Adrenal gland (tissue), 5 donors: ENCODE measurements at regions not wholly inside any gene's neighbourhood (a gene's known extent, or its start where the extent isn't known, plus 50 kb on each side); places are given as distances from the start of the nearest gene placed in this dataset.

Experiments
- POLR2A ChIP-seq, 2 donors: fragments of 450-650 bp; IDR thresholded peaks; one replicate each; pipeline ENCODE4 v1.6.1; 2017; ENCODE audit warnings: antibody characterized with exemption in 2 of 2, mild to moderate bottlenecking in 2 of 2, moderate library complexity in 1 of 2
- TF ChIP-seq, protein P1 (sequence below), 6 experiments: fragments of 450-650 bp in 4 of 6; fragments of 200-600 bp in 2 of 6; sonication (generic) in 1 of 6; IDR thresholded peaks; 1 replicate in 5 of 6; 2 replicates in 1 of 6; pipeline versions ENCODE4 v1.5.1 to v1.8.0; 2016 to 2021; ENCODE audit warnings: antibody characterized with exemption in 6 of 6, mild to moderate bottlenecking in 2 of 6, moderate library complexity in 1 of 6
- donor health status: DM: no; HTN: no; CAD: no.

DNA sequence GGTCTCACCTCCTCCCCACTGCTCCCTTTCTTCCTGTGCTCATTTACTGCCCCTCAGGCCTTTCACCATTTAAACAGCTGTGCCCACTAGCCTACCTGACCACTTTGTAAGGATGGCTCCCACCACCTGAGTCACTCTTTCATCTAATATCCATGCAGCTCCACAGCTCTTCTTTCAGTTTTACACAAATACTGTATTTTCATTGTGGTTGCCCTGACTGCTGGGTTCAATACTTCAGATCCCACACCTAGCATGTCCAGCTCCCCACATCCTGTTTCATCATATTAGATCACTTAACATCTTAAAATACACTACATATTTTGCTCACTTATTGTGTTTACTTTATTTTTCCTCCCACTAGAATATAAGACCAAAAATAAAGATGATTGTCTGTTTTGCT, 1110.6 kb downstream of the TSN start:
- TF ChIP-seq, protein P1, sequence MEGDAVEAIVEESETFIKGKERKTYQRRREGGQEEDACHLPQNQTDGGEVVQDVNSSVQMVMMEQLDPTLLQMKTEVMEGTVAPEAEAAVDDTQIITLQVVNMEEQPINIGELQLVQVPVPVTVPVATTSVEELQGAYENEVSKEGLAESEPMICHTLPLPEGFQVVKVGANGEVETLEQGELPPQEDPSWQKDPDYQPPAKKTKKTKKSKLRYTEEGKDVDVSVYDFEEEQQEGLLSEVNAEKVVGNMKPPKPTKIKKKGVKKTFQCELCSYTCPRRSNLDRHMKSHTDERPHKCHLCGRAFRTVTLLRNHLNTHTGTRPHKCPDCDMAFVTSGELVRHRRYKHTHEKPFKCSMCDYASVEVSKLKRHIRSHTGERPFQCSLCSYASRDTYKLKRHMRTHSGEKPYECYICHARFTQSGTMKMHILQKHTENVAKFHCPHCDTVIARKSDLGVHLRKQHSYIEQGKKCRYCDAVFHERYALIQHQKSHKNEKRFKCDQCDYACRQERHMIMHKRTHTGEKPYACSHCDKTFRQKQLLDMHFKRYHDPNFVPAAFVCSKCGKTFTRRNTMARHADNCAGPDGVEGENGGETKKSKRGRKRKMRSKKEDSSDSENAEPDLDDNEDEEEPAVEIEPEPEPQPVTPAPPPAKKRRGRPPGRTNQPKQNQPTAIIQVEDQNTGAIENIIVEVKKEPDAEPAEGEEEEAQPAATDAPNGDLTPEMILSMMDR (IDR thresholded peaks at IDR 0.05) = no peak
- TF ChIP-seq POLR2A (IDR thresholded peaks at IDR 0.05) = no peak
